Stimulated activated CD8-positive, alpha-beta memory T cell treated with anti-CD3 and anti-CD28 coated beads, Interleukin-4, amount 100 ng/mL, for 48 hours (primary cell): ENCODE measurements at regions not wholly inside any gene's neighbourhood (a gene's known extent, or its start where the extent isn't known, plus 50 kb on each side); places are given as distances from the start of the nearest gene placed in this dataset.
"Not testable (repeated sequence)": the region's sequence is repeated elsewhere in the genome, so short reads cannot be mapped to it uniquely, and the experiment has no call there.

Experiments
- DNase-seq: peaks from one replicate; pipeline ENCODE4 v3.0.0-alpha.2; 2020

- no peak for DNase-seq
Measured at GRCh38 chr16:85282842-85283241, 170.6 kb upstream of the CIBAR2 start.

- DNase-seq = no peak
Measured at GRCh38 chr16:85283305-85284050, 171.2 kb upstream of the CIBAR2 start.

- DNase-seq = no peak
Measured at GRCh38 chr16:85284141-85284817, 172.0 kb upstream of the CIBAR2 start.

GRCh38 chr16:85285681-85286065 is 173.4 kb upstream of the CIBAR2 start:
- DNase-seq = no peak

GRCh38 chr16:85286066-85286831 is 174.0 kb upstream of the CIBAR2 start:
- no peak for DNase-seq

GRCh38 chr16:85286951-85287814 is 174.9 kb upstream of the CIBAR2 start:
- no peak for DNase-seq

- DNase-seq = not testable (repeated sequence)
Measured at GRCh38 chr16:85287815-85288109, 175.5 kb upstream of the CIBAR2 start.

- no peak for DNase-seq
Measured at GRCh38 chr16:85288341-85288868, 176.1 kb upstream of the CIBAR2 start.

- no peak for DNase-seq
Measured at GRCh38 chr16:85288869-85289660, 176.8 kb upstream of the CIBAR2 start.

GRCh38 chr16:85289760-85290625 is 177.7 kb upstream of the CIBAR2 start:
- no peak for DNase-seq

- DNase-seq = no peak
Measured at GRCh38 chr16:85290626-85291301, 178.5 kb upstream of the CIBAR2 start.

GRCh38 chr16:85291302-85292148 is 179.3 kb upstream of the CIBAR2 start:
- no peak for DNase-seq

- DNase-seq = no peak
Measured at GRCh38 chr16:85293458-85293857, 181.2 kb upstream of the CIBAR2 start.

GRCh38 chr16:85293904-85294642 is 181.8 kb upstream of the CIBAR2 start:
- DNase-seq = no peak

GRCh38 chr16:85294810-85295508 is 182.7 kb upstream of the CIBAR2 start:
- DNase-seq = no peak

GRCh38 chr16:85296859-85297660 is 184.8 kb upstream of the CIBAR2 start:
- DNase-seq = peak; percentile 79

GRCh38 chr16:85297881-85298280 is 185.6 kb upstream of the CIBAR2 start:
- DNase-seq = no peak
